Iris pigment epithelial cell (primary cell): ENCODE measurements at regions not wholly inside any gene's neighbourhood (a gene's known extent, or its start where the extent isn't known, plus 50 kb on each side); places are given as distances from the start of the nearest gene placed in this dataset.
A peak's percentile ranks its signal among the peaks of the same experiment; 100 is the strongest.

ENCODE experiments used
- DNase-seq: peaks from one replicate; pipeline ENCODE4 v3.0.0-alpha.2; 2011; ENCODE audit warnings: low read depth

DNA sequence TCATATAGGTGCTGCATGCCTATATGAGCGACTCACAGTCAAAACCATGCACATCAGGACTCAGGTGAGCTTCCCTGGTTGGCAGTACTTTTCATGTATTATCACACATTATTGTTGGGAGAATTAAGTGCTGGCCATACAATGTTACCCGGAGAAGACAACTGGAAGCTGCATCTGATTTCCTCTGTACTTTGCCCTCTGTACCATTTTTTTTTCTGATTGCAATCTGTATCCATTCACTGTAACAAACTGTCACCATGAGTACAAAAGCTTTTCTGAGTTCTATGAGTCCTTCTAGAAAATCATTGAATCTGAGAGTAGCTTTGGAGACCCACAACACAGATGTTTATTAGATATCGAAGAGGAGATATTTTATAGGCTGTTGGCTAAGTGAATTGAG lies 651.0 kb downstream of the NR2F1-AS1 start:
- no peak for DNase-seq

DNA sequence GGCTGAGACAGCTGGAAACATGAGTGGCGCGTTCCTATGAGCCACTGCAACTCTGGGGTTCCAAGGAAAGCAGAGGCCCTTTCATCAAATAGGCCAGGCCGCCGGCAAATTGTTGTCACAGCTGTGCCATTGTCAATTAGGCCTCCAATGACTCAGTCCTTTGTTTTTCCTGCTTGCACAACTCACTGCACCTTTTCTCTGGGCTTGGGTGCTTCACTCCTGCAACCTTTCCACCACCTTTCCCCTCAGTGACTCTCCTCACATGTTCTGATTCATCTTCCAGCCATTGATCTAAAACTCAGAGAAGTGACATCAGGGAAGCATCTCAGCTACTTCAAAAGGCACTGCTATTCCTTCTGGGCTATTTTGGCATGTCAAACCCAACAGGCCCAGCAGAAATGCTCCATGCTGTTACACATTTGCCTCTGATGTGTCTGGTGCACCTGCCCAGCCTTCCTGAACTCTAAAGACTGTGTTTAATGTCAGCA lies 653.7 kb downstream of the NR2F1-AS1 start:
- no peak for DNase-seq

DNA sequence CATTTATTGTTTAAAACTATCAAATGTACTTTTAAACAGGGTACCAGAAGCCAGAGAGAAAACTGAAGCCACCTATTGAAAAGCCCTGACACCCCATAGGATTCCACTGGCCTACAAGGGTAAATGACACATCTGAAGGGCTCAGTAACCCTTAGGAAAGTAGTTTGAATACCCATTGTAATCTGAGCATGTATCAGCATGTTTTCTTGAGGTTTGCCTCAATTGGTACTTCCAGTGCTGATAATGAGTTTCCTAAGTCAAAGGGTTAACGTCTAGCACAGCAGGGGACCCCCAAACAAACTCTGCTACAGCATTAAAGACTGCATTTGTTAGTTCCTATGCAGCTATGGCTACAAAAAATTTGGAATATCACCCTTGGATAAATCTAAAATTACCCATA lies 657.1 kb downstream of the NR2F1-AS1 start:
- DNase-seq = no peak

DNA sequence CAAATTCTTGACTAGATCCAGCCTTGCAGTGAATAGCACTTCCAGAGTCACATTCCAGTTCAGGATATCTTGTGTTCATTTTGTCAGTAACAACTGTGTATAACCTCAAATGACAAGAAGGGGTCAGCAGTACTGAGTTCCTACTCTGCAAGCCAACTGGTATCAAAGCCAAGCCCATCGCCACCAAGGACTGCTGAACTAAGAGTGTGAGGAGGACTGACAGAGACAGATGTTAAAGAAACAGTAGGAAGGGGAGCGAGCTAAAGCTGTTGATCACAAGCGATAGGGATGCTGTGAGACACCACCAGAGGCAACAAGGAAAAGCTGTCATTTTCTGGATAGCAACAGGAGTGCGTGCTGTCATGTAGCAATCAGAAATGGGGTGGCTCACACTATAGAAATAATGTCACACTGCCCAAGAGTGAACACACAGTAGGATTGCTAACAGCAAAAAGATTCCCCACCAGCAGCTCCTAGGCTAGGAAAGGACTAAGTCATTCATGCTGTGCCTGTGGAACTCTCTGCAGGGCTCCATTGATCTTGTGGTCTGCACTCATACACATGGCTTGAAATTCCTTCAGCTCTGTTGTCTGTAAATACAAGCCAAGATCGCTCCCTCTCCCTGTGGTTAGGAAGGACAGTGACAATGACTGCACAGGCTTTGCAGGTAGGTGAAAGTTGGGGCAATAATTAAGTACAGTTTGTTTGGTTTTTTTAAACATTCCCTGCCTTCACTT lies 658.6 kb downstream of the NR2F1-AS1 start:
- DNase-seq = no peak

DNA sequence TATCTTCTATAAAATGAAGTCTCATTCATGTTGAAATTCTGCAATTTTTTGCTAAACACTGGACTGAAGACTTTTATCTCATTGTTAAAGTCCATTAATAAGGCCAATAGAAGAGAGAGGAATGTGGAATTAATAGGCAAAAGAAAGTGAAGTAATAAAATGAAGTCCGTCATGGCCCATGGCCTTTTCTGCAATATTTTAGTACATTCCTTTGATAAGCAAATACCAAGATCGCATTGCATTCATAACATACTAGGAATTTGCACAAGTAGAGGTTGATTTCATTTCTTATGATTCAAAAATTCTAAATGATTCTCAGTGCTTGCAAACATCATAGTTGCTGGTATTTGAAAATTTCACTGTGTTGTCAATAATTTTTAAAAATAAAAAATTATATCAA lies 664.0 kb downstream of the NR2F1-AS1 start:
- DNase-seq = peak; percentile 88

DNA sequence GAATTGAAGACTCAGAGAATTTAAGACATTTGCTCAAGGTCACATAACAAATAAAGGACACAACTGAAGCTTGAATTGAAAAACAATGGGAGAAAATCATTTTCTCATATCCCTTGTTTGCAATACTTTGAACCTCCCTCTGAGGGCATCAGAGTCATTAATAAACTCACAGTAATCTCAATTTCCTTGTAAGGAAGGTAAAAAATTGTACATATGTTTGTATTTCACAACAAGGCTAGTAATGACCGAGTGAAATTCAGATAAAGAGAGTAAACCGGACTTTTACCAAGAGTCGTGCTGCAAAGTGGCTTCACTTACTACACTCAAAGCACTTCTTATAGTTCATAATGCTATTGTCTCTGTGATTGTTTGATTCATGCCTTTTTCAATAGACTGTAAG lies 665.0 kb downstream of the NR2F1-AS1 start:
- DNase-seq = peak; percentile 83

DNA sequence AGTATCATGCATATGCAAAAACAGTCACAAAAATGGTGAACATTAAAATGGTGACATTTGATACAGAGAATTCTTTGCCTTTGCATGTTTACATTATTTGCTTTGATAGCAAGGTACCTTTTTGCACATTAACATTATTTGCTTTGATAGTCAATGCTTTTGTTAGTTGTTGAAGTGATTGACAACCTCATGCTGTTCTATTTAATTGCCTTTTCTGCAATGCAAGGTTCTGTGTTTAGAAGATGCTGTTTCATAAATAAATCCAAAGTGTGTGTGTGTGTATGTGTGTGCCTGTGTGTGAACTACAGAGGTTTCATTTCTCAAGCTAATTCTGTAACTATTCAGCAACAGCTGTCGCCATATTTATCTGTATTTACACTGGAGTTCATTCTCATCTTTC lies 668.7 kb downstream of the NR2F1-AS1 start:
- DNase-seq = no peak

DNA sequence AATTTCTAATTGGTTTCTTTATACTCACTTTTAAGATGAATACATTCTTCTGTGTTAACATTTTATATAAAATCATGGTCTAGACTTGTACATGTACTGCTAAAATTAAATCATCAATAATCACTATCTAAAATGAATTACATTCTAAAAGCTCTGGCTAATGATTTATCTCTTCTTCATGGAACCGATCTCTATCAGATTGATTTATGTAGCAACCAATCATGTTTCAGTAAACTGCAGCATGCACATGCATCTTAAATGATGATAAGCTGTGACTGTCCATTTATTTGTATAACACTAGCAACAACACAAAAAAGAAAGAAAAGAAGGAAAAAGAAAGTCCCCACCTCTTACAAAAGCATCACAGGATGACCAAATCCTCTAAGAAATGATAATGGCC lies 669.2 kb downstream of the NR2F1-AS1 start:
- no peak for DNase-seq

DNA sequence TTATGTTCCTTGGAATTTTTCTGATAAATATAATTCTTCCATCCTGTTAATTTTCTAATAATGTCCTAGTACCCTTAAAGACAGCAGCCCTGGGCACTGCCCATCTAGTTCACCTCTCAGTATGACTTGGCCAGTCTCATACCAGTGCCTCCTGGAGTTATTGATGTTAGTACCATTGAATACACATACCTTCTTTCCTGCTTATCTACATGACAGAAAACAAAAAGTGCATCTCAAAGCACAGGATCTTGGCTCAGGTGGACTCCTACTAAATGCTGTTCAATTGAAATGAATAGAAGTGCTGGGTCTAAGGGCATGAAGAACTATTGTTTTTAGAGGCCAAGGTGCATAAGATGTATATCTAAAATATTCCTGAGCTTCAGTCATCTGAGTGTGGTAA lies 669.7 kb downstream of the NR2F1-AS1 start:
- no peak for DNase-seq

DNA sequence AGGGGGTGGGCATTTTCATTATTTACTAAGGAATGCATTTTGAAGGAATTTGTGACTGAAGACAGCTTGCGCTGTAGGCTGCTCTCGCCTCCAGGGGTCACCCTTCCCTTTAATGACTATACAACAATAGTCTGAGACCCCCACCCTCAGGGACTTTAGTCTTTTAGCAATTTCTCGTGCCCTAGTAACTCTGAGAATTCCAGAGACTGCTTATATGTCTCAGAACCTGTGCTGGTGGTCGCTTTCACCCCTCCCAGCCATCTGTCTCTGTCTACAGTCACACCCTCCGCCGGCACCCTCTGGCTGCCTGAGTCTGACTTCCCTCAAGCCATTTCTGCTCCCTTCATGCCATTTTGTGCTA lies 671.4 kb downstream of the NR2F1-AS1 start:
- peak; percentile 35 for DNase-seq

DNA sequence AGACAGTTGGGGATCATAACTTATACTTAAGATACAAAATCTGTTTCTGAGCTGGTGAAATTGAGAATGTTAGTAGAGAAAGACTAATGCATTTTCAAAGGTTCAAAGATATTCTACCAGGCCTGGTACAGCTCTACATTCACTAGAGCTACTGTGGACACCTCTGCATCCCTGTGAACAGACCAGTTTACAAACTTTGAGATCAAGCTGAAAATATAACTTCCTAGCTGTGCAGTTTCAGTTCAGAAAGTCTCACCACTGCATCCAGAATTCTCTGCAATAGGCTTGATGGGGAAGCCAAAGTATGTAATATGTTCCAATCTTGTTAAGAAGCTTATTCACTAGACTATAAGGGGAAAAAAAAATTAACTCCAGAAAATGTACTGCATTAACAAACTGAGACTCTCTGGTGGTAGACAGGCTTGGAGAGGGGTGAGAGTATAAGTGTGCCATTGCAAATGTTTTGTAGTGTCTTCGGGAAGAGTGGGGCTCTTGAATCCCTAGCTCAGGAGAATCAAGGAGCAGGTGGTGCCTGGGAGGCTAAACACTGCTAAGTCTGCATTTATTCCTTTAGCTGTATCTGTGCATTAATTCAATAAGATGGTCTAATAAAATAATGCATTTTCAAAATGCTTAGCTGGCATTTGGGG lies 671.9 kb downstream of the NR2F1-AS1 start:
- no peak for DNase-seq

DNA sequence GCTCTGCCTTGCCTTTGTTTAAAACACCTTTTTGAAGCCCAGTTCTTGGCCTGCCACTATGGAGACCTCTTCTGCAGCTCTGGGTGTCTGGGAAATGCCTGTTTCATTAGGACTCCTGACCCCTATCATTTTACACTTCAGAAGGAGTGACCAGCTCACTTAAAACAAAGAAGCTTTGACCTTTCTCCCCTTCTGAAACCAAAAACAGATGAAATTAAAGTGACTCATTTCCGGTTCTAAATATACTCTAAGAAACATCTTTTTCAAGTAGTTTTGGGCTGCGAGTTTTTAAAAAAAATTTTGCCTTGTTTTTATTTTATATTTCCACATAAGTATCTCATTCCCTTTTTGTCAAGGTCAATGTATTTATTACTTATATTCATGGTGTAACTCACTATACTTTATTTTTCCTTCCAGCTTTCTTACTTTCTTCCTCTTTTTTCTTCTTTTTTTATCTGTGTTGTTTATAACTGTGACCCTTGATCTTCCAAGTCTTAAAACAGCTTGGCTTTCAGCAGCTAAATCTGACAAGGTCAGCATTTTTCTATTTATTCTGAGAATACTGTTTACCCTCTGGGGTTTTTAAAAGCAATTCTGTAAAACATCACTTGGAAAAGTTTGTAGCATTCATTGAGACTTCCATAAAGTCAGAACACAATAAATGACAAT lies 672.9 kb downstream of the NR2F1-AS1 start:
- peak; percentile 82 for DNase-seq

DNA sequence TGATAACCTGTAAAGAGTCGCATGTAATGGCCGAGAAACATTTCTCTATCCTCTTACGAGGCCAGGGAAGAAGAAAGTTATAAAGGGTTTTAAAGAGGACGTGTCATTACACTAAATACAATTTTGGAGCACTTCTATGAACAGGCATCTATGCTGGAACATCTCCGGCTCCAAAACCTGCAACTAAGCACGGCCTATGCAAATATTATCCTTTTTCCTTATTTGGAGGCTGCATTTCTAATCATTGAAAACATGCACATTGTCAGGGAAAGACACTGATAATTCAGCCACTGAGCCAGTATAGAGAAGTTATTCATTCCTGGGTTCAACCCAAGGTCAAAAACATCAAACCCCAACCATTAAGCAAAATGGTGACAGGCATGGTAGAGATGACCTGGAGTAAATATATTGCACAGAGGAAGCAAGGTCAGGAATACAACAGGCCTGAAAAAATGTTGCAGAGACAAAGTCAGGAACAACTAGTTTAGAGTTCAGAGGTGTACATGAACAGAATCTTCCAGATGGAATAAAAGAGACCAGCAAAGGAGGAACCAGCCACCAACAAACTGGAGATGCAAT lies 674.1 kb downstream of the NR2F1-AS1 start:
- no peak for DNase-seq

DNA sequence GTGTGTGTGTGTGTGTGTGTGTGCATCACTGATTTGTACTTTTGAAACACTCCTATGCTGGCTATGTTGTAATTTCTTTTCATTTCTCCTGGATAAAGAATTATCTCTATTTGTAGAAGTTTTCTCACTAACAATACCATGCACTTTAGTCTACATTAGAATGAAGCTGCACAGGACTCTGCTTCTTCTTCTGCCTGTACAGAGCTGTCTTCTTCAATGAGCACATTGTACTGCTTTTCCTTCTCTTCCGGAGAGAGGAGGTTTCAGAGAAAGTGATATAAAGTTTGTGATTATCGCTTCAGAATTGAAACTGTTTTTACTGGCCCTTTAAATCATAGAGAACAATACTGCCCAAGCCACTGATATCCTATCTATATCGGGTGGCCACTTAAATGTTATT lies 677.0 kb downstream of the NR2F1-AS1 start:
- DNase-seq = no peak

DNA sequence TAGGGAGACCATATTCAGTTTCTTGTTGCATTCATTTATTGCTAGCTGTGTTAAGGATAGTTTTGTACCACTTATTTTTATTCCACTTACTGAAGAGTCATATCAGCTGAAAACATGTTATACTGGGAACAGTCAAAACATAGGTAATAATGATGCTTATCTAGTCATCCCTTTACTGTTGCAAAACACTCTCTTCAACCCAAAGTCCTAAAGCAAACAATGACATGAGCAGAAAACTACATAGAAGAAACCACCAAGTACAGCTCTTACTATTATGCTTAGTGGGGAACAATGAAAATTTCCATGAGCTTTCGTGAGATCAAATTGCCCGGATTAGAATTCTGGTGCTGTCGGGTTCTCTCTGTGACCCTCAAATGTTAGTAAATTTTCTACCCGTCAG lies 681.4 kb downstream of the NR2F1-AS1 start:
- peak; percentile 34 for DNase-seq

DNA sequence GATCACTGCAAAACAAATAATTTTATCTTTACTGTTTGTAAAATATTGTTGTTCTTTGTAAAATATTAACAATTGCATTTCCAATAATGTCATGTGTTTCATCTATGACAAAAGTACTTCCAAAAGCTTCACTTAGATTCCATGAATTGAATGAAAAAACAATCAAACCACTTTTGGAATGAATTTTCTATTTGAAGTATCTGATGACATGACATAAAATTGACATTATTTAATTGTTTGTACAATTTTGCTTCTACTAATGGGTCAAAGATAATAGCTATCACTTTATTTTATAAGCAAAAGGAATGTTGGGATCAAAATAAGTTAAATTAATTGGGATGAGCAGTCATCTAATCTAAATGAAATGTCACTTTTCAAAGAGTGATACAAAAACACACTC lies 684.3 kb downstream of the NR2F1-AS1 start:
- no peak for DNase-seq

DNA sequence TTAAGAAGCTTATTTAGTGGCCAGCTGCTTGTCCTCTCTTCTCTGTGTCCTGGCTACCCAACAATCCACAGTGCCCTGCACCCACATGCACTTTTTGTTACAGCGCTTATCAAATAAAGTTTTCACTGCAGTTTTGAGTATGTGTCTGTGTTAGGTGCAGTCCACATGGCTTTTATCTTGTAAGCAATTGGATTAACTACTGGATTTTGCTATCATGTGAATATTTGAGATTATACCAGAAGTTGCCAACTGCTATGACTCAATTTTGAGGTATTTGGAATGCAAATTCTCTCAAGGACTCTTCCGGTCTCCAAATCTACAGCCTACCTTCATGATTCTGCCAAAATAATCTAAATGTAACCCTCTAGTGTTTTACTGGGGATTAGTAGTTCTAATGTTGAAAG lies 690.2 kb downstream of the NR2F1-AS1 start:
- DNase-seq = peak; percentile 59

DNA sequence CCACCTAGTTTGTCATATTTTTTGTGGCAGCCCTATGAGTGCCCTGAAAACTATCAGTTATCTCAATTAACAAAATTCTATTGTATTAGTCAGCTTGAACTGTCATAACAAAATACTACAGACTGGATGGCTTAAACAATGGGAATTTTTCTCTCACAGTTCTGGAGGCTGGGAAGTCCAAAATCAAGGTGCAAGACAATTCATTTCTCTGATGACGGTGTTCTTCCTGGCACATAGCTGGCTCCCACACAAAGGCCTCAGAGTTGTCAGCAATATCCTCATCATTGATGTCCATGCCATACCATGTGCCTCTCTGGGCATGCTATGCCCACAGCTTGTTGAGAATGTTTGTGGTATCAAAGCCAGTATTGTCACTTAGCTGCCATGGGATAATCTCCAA lies 691.9 kb downstream of the NR2F1-AS1 start:
- DNase-seq = no peak

DNA sequence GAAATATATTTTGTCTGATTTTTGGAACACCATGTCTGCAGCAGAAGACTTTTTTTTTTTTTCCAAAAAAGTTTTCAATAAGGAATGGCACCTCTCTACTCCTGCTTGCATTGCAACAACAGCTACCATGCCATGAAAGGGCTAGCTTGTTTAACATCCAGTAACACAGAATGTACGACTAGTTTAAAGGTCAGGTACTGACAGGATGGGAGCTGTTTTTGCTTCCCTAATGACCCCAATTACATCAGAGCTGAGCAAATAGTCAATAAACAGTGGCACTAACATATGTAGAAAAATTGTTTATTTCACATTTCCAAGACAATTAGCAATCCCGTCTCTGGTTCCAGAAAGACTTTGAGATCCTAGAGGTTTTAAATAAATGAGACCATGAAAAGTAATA lies 693.8 kb downstream of the NR2F1-AS1 start:
- DNase-seq = no peak

DNA sequence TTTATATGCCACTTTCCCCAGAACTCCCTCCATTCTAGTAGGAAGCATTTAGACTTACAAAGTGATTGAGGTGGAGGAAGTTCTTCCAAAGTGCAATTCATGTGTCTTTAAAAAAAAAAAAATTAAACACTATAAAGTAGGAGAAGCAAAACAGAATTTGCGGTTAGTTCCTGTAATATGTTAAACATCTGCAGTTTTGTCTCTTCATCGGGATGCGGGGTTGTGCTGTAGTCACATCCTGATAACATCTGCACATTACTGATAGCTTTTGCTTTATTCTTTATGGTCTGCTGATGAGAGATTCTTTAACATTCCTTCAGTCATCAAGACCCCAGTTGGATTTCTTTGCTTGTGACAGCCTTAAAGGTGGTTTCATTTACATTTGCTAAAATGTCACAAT lies 694.3 kb downstream of the NR2F1-AS1 start:
- no peak for DNase-seq

DNA sequence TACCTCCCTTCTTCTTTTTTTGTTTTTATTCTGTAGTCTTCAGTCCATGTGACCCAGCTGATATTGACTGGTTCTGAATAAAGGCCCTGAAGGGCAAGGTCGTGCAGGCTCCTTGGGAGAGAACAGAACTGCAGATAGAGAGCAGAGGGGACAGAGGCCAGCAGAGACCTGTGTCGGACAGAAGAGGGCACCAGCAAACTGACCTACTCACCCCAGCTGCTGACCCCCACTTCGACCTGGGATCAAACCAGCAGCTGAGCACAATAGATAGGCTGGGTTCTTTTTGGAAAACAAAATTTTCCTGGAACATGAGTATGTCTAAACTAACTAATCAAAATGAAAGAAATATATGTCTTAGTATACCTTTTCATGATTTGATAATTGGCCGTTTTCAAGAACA lies 695.1 kb downstream of the NR2F1-AS1 start:
- DNase-seq = no peak

DNA sequence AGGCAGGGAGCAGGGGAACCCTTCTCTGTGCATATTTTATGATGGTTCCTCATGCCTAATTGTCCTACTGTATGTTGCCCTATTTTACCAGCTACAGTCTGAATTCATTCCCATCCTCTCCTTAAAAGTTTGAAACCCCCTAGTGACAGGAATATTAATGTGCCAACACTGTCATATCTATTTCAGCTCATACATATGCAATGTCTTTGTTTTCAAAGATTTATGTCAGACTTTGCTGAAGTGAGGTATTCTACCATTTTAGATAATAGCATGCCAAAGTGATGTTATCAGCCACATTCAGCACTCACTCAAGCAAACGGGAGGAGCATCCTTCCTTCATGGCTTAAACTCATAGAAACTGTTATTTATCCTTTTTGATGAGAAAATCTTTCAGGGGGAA lies 696.5 kb downstream of the NR2F1-AS1 start:
- no peak for DNase-seq
